ENCODE measurements at regions not wholly inside any gene's neighbourhood (a gene's known extent, or its start where the extent isn't known, plus 50 kb on each side); places are given as distances from the start of the nearest gene placed in this dataset.
A peak's percentile ranks its signal among the peaks of the same experiment; 100 is the strongest.

DNA sequence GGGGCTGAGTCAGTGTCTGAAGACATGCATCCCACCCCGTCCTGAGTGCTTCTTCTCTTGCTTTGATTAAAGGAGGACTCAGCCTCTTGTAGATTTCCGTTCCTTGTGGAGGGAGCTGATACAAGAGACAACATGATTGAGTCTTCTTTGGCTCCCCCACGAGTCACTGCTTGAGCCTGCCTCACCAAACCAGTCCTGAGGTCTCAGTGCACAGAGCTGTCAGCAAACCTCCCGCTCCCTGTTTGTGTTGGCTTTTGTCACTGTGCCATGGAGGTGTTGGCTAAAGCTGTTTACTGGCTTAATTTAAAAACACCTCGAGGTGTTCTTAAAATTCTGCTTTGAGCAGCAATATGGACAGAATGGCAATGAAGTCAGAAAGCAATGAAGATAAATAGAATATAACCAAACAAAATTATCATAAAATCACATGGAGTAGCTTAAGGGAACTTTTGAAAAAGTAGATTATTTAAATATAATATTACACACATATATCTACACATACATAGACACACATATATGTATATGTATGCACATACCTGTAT is 234.1 kb upstream of the ANKRD55 start:
- no peaks in the 10 kb centered on the region for H3K9me3 ChIP-seq
- peaks cover 0 to 24% (median 18%) of the 10 kb centered on the region in 9 donors for H3K4me1 ChIP-seq
- H3K4me3 ChIP-seq, result no peak overlapping the region
- no peak for DNase-seq
- no peaks in the 10 kb centered on the region for H3K27me3 ChIP-seq
- no peak for ATAC-seq
- intact Hi-C loops (cut with DNase I), result loop anchor here in 1 of 10 donors (10.0 kb wide), 1 partner anchor 112 kb away; no protein-coding TSS in a partner anchor
- TF ChIP-seq, protein P1, sequence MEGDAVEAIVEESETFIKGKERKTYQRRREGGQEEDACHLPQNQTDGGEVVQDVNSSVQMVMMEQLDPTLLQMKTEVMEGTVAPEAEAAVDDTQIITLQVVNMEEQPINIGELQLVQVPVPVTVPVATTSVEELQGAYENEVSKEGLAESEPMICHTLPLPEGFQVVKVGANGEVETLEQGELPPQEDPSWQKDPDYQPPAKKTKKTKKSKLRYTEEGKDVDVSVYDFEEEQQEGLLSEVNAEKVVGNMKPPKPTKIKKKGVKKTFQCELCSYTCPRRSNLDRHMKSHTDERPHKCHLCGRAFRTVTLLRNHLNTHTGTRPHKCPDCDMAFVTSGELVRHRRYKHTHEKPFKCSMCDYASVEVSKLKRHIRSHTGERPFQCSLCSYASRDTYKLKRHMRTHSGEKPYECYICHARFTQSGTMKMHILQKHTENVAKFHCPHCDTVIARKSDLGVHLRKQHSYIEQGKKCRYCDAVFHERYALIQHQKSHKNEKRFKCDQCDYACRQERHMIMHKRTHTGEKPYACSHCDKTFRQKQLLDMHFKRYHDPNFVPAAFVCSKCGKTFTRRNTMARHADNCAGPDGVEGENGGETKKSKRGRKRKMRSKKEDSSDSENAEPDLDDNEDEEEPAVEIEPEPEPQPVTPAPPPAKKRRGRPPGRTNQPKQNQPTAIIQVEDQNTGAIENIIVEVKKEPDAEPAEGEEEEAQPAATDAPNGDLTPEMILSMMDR (IDR thresholded peaks at IDR 0.05), result no peak
- H3K36me3 ChIP-seq, result no peaks in the 10 kb centered on the region
- WGBS, 2 donors, result 70 to 84% methylated on average over 5 of the region's 5 CpGs
- no peak overlapping the region for H3K27ac ChIP-seq

DNA sequence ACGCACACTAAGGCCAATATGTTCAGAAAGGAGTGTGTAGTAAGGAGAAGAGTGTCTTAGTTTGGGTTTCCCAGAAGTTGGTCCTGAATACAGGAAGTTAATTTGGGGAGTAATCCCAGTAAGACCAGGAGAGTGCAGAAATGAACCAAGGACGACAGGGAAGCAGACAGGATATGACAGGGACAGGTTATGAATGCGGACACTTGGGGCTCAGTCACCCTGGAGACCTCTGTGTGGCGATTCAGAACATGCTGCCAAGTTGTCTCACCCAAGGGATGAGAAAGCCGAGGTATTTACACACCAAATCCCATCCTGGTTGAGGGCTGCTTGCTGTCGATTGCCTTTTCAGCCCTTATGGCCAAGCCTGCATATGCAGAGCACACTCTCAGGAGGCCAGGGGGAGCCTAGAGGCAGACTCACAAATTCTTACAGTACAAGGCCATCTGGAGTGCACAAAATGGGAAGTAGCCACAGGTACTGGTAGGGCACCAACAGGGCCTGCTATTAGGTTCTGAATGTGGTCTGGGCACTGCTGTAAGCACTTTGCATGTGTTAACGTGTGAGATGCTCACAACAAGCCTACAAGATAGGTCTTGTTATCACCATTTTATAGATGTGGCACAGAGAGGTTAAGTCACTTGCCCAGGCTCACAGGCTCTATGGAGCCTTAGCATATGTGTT is 233.1 kb upstream of the ANKRD55 start:
- no peak overlapping the region for H3K4me3 ChIP-seq
- no peak for DNase-seq
- H3K9me3 ChIP-seq, result no peaks in the 10 kb centered on the region
- TF ChIP-seq, protein P1 (IDR thresholded peaks at IDR 0.05), result no peak
- H3K36me3 ChIP-seq, result no peaks in the 10 kb centered on the region
- H3K27ac ChIP-seq, result peak overlapping the region in 7 of 10 donors; percentile 17 to 75 (median 49)
- ATAC-seq, result peak in 2 of 8 donors; percentile 12 to 29
- 76 to 77% methylated on average over 7 of the region's 7 CpGs for WGBS, 2 donors
- intact Hi-C loops (cut with DNase I), result loop anchor here in 1 of 10 donors (10.0 kb wide), 1 partner anchor 111 kb away; no protein-coding TSS in a partner anchor
- H3K27me3 ChIP-seq, result no peaks in the 10 kb centered on the region
- H3K4me1 ChIP-seq, result peaks cover 0 to 26% (median 21%) of the 10 kb centered on the region in 9 donors

DNA sequence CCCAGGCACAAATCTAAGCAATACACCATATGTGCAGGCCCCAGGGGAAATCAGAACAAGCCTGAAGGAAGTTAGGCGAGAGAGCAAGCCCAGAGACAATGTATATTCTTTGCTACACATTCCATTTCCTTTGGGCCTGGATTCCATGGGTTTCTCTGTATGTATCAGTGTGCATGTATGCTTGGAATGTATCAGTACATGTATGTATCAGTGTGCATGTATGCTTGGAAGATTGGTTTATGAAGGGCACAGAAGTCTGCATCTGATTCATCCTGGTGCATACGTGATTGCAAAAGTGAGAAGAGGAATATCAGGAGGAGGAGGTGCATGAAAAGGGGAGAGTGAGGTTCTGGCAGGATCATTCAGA is 232.6 kb upstream of the ANKRD55 start:
- no peaks in the 10 kb centered on the region for H3K36me3 ChIP-seq
- peak overlapping the region in 7 of 10 donors; percentile 17 to 75 (median 49) for H3K27ac ChIP-seq
- intact Hi-C loops (cut with DNase I), result loop anchor here in 1 of 10 donors (10.0 kb wide), 1 partner anchor 111 kb away; no protein-coding TSS in a partner anchor
- H3K9me3 ChIP-seq, result no peaks in the 10 kb centered on the region
- peaks cover 0 to 32% (median 26%) of the 10 kb centered on the region in 9 donors for H3K4me1 ChIP-seq
- WGBS, 2 donors, result 71 to 72% methylated on average over 2 of the region's 2 CpGs
- H3K27me3 ChIP-seq, result no peaks in the 10 kb centered on the region
- DNase-seq (no peak), ATAC-seq (no peak)
- TF ChIP-seq, protein P1 (IDR thresholded peaks at IDR 0.05), result no peak
- H3K4me3 ChIP-seq, result no peak overlapping the region

DNA sequence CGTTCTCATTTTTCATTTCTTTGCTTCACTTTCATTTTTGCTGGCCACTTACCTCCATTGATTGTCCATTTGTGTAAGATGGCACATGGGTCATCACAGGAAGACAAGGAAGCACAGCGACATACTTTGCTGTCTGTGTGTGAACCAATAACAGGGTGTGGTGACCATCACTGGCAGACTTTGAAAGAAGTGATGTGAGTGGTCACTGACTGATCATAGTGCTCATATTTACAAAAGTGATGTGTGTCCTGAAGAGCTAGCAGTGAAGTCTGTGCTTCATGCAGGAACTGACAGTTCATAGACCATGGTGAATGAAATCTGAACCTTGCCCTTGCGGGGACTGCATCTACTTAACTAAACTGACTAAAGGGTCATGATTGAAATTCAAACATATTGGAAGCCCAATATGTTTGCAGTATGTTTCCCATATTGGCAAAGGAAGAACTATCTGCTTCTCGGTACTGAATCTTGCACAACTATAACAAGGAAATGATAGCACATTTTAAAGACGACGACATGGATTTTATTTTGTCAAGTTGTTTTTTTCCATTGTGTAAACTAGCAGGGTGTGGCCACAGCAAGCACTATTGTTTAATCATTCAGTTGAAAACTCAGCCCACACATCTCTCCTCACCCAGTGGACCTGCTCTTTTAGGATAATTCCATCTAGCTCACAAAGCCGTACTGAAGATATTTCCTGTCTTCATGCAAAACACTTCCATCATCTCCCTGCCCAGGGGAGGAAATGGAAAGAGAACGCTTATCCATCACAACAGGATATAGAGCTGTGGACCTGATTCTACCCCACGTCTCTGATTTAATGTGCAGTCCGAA is 232.0 kb upstream of the ANKRD55 start:
- ATAC-seq (peak; percentile 44 to 84 (median 76)), DNase-seq (no peak)
- 49 to 67% methylated on average over 10 of the region's 10 CpGs for WGBS, 2 donors
- Histone ChIP-seq H3K9me3 (no peaks in the 10 kb centered on the region), H3K27ac (peak overlapping the region in 9 of 10 donors; percentile 17 to 75 (median 49)), H3K4me3 (no peak overlapping the region), H3K36me3 (no peaks in the 10 kb centered on the region), H3K27me3 (no peaks in the 10 kb centered on the region), H3K4me1 (peaks cover 0 to 38% (median 32%) of the 10 kb centered on the region in 9 donors)
- TF ChIP-seq, protein P1 (IDR thresholded peaks at IDR 0.05), result no peak
- intact Hi-C loops (cut with DNase I), result loop anchor here in 1 of 10 donors (10.0 kb wide), 1 partner anchor 110 kb away; no protein-coding TSS in a partner anchor

Measured in heart right ventricle (tissue), 16 donors.